ENCODE measurements at regions not wholly inside any gene's neighbourhood (a gene's known extent, or its start where the extent isn't known, plus 50 kb on each side); places are given as distances from the start of the nearest gene placed in this dataset.
"Not testable (repeated sequence)": the region's sequence is repeated elsewhere in the genome, so short reads cannot be mapped to it uniquely, and the experiment has no call there.

- not testable (repeated sequence) for DNase-seq
Observed at GRCh38 chr5:44756097-44756496, 52.6 kb upstream of the MRPS30 start.

DNA sequence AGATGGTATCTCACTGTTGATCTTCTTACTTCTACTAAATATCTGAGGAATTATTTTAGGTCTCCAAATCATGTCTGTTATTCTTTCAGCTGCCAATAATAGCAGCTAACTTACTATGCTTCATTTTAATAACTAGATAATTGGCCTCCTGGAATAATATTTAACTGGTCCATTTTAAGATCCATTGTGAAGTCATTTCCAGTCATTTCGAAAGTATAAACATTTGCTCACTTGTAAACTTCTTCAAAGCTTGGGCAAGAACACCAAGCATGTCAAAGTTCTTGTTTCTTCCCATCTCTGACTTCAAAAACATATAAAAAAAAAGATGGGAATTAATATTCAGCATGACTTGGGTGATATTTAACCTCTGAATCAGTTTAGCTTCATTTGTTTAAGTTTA is 61.4 kb upstream of the MRPS30 start:
- no peak for DNase-seq

GRCh38 chr5:44740660-44741059 is 68.1 kb upstream of the MRPS30 start:
- DNase-seq: no peak

DNA sequence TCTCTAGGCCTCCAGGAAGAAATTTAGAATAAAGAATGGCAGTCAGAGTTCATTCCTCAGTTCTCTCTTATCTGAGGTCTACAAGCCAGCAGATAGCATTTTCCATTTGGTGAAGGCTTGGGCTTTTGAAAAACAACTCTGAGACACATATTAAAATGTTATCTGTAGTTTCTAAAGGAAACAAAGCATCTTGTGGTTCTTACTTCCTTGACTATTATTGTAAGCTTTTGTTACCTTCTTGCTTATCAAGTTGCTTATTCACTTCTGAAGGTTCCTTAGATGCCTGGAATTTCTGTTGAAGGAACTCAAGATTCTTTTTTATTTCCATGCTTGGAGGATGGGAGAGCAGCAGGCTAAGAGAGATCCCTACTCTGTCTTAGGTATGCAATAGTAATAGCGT is 79.2 kb upstream of the MRPS30 start:
- no peak for DNase-seq

DNA sequence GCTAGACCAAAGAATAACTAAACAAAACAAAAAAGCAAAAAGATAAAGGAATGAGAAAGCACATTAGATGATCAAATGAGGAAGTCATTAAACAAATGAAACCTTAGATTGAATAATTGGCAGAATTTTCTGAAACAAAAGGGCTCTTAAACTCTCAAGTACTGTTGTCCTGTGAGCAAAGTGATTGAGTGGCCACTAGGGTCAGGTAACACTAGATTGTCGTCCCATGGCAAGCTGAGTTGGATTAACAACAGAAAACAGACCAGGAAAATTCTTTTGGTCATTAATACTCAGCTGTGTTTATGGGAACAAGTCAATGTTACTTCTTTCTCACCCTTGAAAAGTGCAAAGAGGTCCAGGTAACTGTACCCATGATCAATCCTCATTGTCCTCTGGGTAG is 81.6 kb upstream of the MRPS30 start:
- DNase-seq: no peak

DNA sequence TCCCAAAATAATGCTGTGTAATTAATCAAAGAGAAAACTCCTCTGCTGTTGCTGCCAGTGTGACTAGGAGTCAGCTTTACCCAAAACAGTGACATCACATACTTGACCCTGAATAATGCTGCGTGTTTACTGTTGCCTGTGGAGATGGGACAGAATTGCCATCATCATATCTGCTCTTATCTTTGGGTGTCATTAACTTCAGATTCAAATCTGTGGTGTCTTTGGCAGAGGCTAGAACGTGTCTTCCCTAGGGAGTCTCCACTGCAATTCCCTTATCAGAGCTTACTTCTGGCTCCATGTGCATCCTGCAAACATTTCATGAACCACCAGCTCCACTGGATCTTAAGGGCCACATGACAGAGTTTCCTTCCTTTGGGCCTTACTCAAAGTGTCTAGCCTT is 88.9 kb upstream of the MRPS30 start:
- no peak for DNase-seq

- no peak for DNase-seq
Observed at GRCh38 chr5:44714871-44715561, 93.7 kb upstream of the MRPS30 start.

DNA sequence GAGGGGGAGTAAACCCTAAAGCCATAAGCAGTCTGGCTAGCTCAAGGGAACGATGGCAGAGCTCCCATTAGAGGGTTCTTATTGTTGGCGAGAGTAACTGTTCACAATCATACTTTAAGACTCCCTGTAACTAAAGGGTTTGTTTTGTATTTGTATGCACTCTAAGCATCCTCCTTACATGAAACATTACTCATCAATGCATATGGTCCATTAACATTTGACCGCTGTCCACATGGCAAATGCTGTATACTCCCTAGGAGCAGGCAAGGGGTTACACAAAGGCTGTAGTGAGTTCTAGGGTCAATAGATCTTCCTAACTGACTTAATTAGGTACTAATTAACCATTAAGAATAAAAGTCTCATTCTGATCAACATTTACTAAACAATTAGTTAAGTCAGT is 95.3 kb upstream of the MRPS30 start:
- DNase-seq: no peak

GRCh38 chr5:44711901-44712300 is 96.8 kb upstream of the MRPS30 start:
- no peak for DNase-seq

- DNase-seq: no peak
Observed at GRCh38 chr5:44708602-44709001, 100.1 kb upstream of the MRPS30 start.

DNA sequence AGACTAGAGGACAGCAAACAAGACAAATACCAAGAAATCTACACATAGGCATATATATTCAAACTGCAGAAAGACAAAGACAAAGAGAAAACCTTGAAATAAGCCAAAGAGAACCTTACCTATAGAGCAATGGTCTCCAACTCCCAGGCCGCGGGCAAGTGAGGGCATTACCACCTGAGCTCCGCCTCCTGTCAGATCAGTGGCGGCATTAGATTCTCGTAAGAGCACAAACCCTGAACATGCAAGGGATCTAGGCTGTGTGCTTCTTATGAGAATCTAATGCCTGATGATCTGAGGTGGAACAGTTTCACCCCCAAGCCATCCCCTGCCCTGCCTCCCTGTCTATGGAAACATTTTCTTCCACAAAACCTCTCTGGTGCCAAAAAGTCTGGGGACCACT is 101.0 kb upstream of the MRPS30 start:
- no peak for DNase-seq

DNA sequence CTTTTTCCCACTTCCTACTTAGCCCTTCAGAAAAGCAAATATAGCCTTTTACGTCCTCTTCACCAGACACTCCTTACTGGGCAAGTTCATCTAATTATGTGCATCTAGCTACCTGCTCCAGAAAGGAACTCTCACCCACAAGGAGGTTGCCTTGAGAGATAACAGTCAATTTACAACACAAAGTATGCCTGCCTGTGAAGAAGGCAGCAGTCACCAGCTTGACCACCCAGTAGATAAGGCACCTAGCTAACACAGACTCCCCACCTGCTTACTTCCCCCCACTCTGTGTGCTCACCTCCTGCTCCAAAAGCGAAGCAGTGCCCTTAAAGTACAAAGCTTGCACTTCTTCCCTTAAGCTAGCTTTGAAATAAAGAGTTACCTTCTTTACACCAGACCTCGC is 111.7 kb upstream of the MRPS30 start:
- no peak for DNase-seq

DNA sequence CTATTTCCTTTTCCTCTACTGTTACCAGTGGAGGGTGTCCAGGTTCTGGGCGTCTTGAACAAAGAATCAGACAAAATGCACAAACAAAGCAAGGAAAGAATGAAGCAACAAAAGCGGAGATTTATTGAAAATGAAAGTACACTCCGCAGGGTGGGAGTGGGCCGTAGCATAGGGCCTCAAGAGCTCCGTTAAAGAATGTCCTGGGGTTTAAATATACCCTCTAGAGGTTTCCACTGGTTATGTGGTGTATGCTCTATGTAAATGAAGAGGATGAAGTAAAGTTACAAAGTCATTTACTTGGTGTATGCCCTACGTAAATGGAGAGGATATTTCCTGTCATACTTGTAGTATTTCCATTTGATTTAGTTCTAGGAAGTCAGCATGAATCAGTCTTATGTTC is 113.5 kb upstream of the MRPS30 start:
- no peak for DNase-seq

DNA sequence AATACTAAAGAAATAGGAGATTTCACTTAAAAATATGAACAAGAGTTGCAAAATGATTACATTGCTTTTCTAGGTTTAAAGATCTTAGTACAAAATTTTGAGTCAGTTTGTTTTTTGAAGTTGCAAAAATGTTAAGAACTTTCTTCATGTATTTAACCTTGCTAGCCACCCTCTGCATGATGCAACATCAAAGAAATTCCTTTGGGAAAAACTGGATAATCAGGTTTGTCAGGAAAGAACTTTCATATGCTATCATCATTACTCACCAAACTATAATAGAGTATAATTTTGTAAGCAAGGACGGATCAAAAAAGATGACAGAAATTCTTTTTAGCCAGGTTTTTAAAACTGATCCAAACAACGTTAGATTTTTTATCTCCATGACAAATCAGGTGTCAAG is 116.9 kb upstream of the MRPS30 start:
- no peak for DNase-seq

DNA sequence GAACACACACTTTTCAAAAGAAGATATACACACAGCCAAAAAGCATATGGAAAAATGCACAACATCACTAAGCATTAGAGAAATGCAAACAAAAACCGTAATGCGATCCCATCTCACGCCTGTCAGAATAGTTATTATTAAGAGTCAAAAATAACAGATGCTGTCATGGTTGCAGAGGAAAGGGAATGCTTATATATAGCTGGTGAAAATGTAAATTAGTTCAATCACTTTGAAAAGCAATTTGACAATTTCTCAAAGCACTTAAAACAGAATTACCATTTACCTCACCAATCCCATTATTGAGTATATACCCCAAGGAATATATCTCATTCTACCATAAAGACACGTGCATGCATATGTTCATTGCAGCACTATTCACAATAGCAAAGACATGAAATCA is 126.8 kb upstream of the MRPS30 start:
- no peak for DNase-seq

GRCh38 chr5:44679214-44679613 is 129.5 kb upstream of the MRPS30 start:
- no peak for DNase-seq

- DNase-seq: peak; percentile 28 to 57
Observed at GRCh38 chr5:44675296-44675695, 133.5 kb upstream of the MRPS30 start.

DNA sequence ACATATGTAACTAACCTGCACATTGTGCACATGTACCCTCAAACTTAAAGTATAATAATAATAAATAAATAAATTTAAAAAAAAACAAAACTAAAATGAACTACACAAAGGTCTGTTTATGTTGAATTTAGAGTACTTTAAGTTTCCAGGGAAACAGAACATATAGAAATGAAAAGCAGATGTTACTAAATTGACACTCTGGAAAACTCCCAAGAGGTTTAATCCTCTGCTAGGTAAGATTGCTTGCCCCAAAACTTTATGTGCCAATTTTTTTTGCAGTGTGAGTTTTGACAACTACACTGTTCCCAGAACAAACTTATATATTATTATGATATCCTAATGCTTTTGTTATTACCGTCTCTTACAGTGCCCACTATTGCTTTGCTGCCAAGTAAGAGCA is 134.3 kb upstream of the MRPS30 start:
- DNase-seq: no peak

DNA sequence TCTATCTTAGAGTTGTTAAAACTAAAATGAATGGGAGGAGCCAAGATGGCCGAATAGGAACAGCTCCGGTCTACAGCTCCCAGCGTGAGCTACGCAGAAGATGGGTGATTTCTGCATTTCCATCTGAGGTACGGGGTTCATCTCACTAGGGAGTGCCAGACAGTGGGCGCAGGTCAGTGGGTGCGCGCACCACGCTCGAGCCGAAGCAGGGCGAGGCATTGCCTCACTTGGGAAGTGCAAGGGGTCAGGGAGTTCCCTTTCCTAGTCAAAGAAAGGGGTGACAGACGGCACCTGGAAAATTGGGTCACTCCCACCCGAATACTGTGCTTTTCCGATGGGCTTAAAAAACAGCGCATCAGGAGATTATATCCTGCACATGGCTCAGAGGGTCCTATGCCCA is 140.3 kb upstream of the MRPS30 start:
- not testable (repeated sequence) for DNase-seq

DNA sequence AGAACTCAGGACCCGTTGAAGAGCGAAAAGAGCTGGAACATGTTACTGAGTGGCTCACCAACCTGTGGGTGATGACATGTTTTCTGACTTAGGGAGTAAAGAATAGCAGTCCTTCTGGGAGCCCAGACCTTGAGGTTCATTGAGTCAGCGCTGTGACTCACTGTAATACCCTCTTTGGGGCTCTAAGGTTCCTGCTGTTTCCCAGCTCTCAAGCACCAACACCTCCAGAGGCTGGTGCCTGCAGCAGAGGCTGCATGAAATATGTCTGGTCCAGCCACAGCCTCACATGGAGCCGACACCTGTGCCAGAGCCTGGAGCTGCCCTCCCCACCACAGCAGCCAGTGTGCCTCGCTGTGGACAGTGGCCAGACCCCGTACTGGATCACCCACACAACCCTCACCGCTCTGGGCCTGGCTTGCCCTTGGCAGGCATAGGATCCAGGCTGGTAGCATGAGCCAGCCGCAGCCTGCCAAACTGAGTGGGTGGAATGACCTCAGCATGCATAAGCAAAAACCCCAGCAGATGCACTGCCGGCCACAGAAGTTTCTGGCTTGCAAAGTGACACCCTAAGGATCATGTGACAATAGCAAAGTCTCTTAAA is 143.5 kb upstream of the MRPS30 start:
- peak in 1 of 2 experiments; percentile 26 for DNase-seq

DNA sequence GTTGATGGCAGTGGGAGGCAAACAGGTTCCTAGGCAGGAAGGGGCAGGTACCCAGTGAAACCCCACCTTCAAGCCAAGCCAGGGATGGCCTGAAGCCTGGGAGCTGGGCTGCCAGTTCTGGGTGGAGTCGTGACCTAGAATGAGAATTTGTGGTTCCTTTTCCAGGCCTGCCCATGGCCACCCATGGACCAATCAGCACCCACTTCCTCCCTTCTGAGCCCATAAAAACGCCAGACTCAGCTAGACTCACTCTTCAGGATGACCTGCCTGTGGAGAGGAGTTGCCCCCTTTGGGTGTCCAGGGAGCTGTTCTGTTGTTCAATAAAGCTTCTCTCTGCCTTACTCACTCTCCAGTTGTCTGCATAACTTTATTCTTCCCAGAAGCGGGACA is 144.0 kb upstream of the MRPS30 start:
- DNase-seq: no peak

GRCh38 chr5:44663991-44664710 is 144.6 kb upstream of the MRPS30 start:
- no peak for DNase-seq

DNA sequence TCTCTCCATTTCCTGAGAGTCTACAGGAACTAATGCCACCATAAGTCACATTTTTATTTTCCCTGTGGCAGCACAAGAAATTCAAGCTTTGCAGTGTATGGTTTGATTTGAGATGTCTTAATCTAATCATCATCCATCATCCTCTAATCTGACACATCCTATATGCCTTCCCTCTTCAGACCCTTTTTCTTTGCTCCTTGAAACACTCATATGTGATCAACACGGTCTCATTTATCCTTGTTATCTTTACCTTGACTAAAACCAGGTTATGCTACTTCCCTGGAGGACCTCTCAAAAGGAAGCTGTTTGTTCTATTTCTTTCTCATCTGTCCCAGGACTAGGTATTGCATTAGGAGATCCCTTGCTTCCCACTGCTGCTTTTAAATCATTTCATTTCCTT is 146.9 kb upstream of the MRPS30 start:
- DNase-seq: no peak

DNA sequence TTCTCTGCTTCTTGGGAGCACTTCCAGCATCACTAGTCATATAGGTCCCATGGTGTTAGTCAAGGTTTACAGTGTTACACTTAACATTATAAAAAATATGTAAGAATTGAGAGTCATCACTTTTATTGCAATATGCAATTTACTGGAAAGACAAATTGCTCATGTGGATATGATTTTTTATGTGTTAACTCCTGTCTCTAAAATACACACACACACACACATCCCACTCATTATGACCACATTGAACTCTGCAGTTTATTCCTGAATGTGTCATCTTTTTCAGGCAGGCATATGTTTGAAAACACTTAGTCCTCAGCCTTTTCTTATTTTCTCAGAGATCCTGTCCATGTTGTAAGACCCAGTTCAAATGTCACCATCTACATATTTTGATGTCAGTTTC is 148.5 kb upstream of the MRPS30 start:
- no peak for DNase-seq

DNA sequence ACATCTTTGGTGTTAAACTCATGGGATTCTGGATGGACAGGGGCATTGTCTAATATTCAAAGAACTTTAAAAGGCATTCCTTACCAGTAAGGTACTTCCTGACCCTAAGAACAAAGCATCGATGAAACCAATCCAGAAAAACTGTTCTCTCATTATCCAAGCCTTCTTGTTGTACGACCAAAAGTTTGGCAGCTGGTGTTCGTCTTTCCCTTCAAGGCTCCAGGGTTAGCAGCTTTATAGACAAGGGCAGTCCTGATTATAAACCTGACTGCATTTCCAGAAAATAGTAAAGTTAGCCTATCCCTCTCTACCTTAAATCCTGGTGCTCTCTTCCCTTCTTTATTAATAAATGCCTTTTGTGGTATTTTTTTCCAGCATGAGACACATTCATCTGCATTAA is 149.4 kb upstream of the MRPS30 start:
- DNase-seq: no peak
